ENCODE measurements at regions not wholly inside any gene's neighbourhood (a gene's known extent, or its start where the extent isn't known, plus 50 kb on each side); places are given as distances from the start of the nearest gene placed in this dataset.

DNA sequence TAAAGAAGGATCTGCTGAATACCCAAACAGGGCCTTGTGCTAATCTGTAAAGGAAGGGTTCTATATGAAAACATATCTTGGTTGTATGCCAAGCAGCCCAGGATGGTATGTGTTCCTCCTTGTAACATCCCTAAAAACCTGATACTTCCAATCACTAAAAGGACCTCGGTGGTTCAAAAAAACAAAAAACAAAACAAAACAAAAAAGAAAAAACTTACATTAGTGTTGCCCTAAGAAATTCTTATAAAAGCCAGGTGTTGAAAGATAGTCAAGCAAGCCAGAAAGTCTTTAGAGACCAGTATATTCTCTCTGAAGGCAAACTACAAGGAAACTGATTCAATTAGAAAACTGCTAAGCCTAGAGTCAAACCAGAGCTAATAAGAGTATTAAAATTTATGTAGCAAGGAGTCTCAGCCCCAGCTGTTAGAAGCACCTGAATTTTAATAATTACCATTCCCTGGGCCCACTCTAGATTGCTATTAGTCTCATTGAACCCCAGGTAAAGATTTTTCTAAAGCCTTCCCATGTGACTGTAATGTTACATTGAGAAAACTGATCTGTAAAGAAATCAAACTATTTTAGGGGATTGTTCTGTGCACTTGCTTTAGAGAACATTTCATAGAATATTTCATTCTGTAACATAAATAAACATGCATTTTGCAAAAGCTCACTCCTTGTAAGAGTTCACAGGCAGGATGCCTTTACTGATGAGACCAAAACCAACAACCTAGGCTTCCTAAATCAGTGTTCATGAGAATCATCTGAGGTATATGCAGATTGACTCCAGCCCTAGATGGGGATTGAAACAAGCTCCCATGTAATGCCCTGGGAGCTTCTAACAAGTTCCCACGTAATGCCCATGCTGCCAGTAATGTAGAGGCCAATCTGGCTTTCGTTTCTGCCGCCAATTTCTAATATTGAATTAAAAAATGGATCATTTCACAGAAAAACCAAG lies 95.2 kb upstream of the BTN3A2 start:
- Histone ChIP-seq H3K27ac (ENCODE audit: low read length) (no peak overlapping the region), H3K36me3 (ENCODE audit: control insufficient read depth in 2 of 2, extremely low read depth in 1 of 2, insufficient read depth in 1 of 2, low read length in 1 of 2) (no peaks in the 10 kb centered on the region), H3K9me3 (no peaks in the 10 kb centered on the region), H3K4me3 (ENCODE audit: control insufficient read depth in 1 of 2, extremely low read depth in 1 of 2, low read length in 1 of 2) (no peak overlapping the region), H3K4me1 (ENCODE audit: control insufficient read depth in 1 of 2, extremely low read depth in 1 of 2, insufficient read depth in 2 of 2, low read length in 2 of 2) (peaks cover 18 to 31% of the 10 kb centered on the region in 2 experiments), H3K27me3 (replicated peaks in 1 of 2; ENCODE audit: control insufficient read depth in 2 of 2, extremely low read depth in 1 of 2, insufficient read depth in 2 of 2, low read length in 1 of 2) (no peaks in the 10 kb centered on the region)
- H3K27me3 Mint-ChIP-seq, result no peaks in the 10 kb centered on the region
- ChIA-PET POLR2A (interaction anchor here (0.5 to 4.1 kb wide), 12 partner anchors 9 to 146 kb away, joined by 3 to 53 read pairs (median 8); a partner anchor contains a TSS), CTCF (interaction anchor here in 1 of 2 donors (0.6 to 1.0 kb wide), 4 partner anchors 15 to 102 kb away, joined by 3 read pairs; a partner anchor contains a TSS)
- no peak overlapping the region for H3K27ac Mint-ChIP-seq
- no CpG with 5 or more reads among the region's 4 CpGs for WGBS (ENCODE audit: insufficient coverage)
- H3K36me3 Mint-ChIP-seq, result no peaks in the 10 kb centered on the region
- DNase-seq (no peak), ATAC-seq (replicated peaks in 1 of 4) (no peak)
- H3K4me1 Mint-ChIP-seq, result peaks cover 20 to 29% (median 21%) of the 10 kb centered on the region in 3 donors
- no peaks in the 10 kb centered on the region for H3K9me3 Mint-ChIP-seq
- H3K4me3 Mint-ChIP-seq, result no peak overlapping the region

DNA sequence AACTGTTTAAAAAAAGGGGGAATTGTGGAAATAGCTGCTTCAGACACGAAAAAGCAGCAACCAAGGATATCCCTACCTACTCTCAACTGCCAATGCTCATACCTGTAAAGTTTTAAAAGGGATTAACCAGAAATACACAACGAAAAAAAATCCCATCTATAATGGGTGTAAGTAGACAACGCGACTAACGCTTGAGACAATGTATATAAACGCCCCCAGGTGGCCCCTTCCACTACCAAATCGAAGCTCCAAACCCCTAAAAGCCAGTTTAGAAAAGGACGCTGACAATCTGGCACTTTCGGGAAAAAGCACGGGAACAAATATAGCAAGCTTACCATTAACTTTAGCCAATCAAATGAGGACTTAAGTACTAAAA lies 94.5 kb upstream of the BTN3A2 start:
- no CpG with 5 or more reads among the region's 10 CpGs for WGBS (ENCODE audit: insufficient coverage)
- Mint-ChIP-seq H3K36me3 (no peaks in the 10 kb centered on the region), H3K27ac (peak overlapping the region in 1 of 2 donors; percentile 58), H3K27me3 (no peaks in the 10 kb centered on the region), H3K4me3 (no peak overlapping the region), H3K9me3 (no peaks in the 10 kb centered on the region), H3K4me1 (peaks cover 20 to 29% (median 21%) of the 10 kb centered on the region in 3 donors)
- Histone ChIP-seq H3K4me1 (ENCODE audit: control insufficient read depth in 1 of 2, extremely low read depth in 1 of 2, insufficient read depth in 2 of 2, low read length in 2 of 2) (peaks cover 18 to 31% of the 10 kb centered on the region in 2 experiments), H3K9me3 (no peaks in the 10 kb centered on the region), H3K27me3 (replicated peaks in 1 of 2; ENCODE audit: control insufficient read depth in 2 of 2, extremely low read depth in 1 of 2, insufficient read depth in 2 of 2, low read length in 1 of 2) (no peaks in the 10 kb centered on the region), H3K4me3 (ENCODE audit: control insufficient read depth in 1 of 2, extremely low read depth in 1 of 2, low read length in 1 of 2) (peak overlapping the region in 1 of 2 donors; percentile 83), H3K27ac (ENCODE audit: low read length) (no peak overlapping the region), H3K36me3 (ENCODE audit: control insufficient read depth in 2 of 2, extremely low read depth in 1 of 2, insufficient read depth in 1 of 2, low read length in 1 of 2) (no peaks in the 10 kb centered on the region)
- DNase-seq, result peak in 1 of 35 experiments; percentile 43
- ATAC-seq (replicated peaks in 1 of 4), result no peak
- POLR2A ChIA-PET, result interaction anchor here (0.6 to 4.1 kb wide), 14 partner anchors 10 to 867 kb away, joined by 3 to 53 read pairs (median 4); a partner anchor contains a TSS
- CTCF ChIA-PET, result interaction anchor here in 1 of 2 donors (1.0 kb wide), 2 partner anchors 65 to 74 kb away, joined by 3 read pairs; a partner anchor contains a TSS

DNA sequence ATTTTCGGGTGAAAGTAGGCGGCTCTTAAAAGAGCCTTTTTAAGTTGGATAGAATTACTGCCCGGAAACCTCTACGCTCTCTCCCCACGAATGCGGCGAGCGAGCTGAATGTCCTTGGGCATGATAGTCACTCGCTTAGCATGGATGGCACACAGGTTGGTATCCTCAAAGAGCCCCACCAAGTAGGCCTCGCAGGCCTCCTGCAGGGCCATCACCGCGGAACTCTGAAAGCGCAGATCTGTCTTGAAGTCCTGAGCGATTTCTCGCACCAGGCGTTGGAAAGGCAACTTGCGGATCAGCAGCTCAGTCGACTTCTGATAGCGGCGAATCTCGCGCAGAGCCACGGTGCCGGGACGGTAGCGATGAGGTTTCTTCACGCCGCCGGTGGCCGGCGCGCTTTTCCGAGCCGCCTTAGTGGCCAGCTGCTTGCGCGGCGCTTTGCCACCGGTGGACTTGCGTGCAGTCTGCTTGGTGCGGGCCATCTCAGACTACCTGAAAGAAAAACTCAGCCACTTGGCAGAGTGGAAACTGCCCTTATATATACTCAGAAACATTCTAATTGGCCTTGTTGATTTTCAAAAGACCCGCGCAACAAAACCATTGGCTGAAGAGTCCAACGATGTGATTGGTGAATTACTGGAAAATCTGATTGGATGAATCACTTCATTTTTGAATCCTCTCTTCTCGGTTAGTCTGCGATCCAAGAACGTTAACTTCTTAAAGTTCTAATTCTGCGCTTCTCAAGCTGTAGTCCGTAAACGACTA lies 93.9 kb upstream of the BTN3A2 start:
- Mint-ChIP-seq H3K4me3 (no peak overlapping the region), H3K36me3 (no peaks in the 10 kb centered on the region), H3K9me3 (no peaks in the 10 kb centered on the region), H3K27ac (peak overlapping the region in 1 of 2 donors; percentile 58), H3K4me1 (peaks cover 20 to 29% (median 21%) of the 10 kb centered on the region in 3 donors), H3K27me3 (no peaks in the 10 kb centered on the region)
- CTCF ChIA-PET, result interaction anchor here (0.7 to 3.1 kb wide), 4 partner anchors 13 to 112 kb away, joined by 3 to 11 read pairs (median 3); a partner anchor contains a TSS
- 1% methylated on average over 46 of the region's 49 CpGs for WGBS (ENCODE audit: insufficient coverage)
- ATAC-seq (replicated peaks in 1 of 4) (peak; percentile 20 to 35 (median 32)), DNase-seq (peak; percentile 49 to 90 (median 74))
- Histone ChIP-seq H3K4me1 (ENCODE audit: control insufficient read depth in 1 of 2, extremely low read depth in 1 of 2, insufficient read depth in 2 of 2, low read length in 2 of 2) (peaks cover 18 to 31% of the 10 kb centered on the region in 2 experiments), H3K9me3 (no peaks in the 10 kb centered on the region), H3K36me3 (ENCODE audit: control insufficient read depth in 2 of 2, extremely low read depth in 1 of 2, insufficient read depth in 1 of 2, low read length in 1 of 2) (no peaks in the 10 kb centered on the region), H3K27ac (ENCODE audit: low read length) (peak overlapping the region; percentile 89), H3K4me3 (ENCODE audit: control insufficient read depth in 1 of 2, extremely low read depth in 1 of 2, low read length in 1 of 2) (peak overlapping the region; percentile 71 to 83), H3K27me3 (replicated peaks in 1 of 2; ENCODE audit: control insufficient read depth in 2 of 2, extremely low read depth in 1 of 2, insufficient read depth in 2 of 2, low read length in 1 of 2) (no peaks in the 10 kb centered on the region)
- POLR2A ChIA-PET, result interaction anchor here (0.5 to 4.1 kb wide), 19 partner anchors 10 to 866 kb away, joined by 3 to 91 read pairs (median 8); a partner anchor contains a TSS

DNA sequence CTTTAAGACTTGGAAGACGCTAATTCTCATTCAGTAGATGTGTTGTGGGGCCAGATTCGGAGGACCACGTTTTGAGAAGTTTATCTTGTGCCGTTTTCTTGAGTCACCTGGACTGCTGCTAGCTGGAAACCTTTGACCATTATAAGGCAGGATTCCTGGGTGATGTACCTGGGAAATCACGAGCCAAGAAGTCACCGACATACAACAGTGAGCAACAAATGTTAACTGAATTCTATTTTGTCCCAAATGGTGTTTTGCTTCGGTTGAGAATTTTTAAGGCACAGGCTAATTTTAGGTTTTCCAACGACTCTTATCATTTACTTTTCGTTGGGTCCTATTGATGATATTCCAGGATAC lies 93.4 kb upstream of the BTN3A2 start:
- H3K4me1 Mint-ChIP-seq, result peaks cover 20 to 29% (median 21%) of the 10 kb centered on the region in 3 donors
- POLR2A ChIA-PET, result interaction anchor here (0.5 to 4.1 kb wide), 17 partner anchors 9 to 1539 kb away, joined by 3 to 91 read pairs (median 8); a partner anchor contains a TSS
- H3K27ac Mint-ChIP-seq, result no peak overlapping the region
- DNase-seq (no peak), ATAC-seq (replicated peaks in 1 of 4) (no peak)
- 0% methylated on average over 6 of the region's 9 CpGs for WGBS (ENCODE audit: insufficient coverage)
- CTCF ChIA-PET, result interaction anchor here (0.7 to 3.1 kb wide), 4 partner anchors 13 to 112 kb away, joined by 3 to 11 read pairs (median 6); a partner anchor contains a TSS
- no peaks in the 10 kb centered on the region for H3K27me3 ChIP-seq (replicated peaks in 1 of 2; ENCODE audit: control insufficient read depth in 2 of 2, extremely low read depth in 1 of 2, insufficient read depth in 2 of 2, low read length in 1 of 2)
- H3K9me3 Mint-ChIP-seq, result no peaks in the 10 kb centered on the region
- H3K4me3 Mint-ChIP-seq, result no peak overlapping the region
- H3K27ac ChIP-seq (ENCODE audit: low read length), result peak overlapping the region; percentile 89
- no peaks in the 10 kb centered on the region for H3K27me3 Mint-ChIP-seq
- peak overlapping the region; percentile 71 to 83 for H3K4me3 ChIP-seq (ENCODE audit: control insufficient read depth in 1 of 2, extremely low read depth in 1 of 2, low read length in 1 of 2)
- no peaks in the 10 kb centered on the region for H3K36me3 ChIP-seq (ENCODE audit: control insufficient read depth in 2 of 2, extremely low read depth in 1 of 2, insufficient read depth in 1 of 2, low read length in 1 of 2)
- no peaks in the 10 kb centered on the region for H3K36me3 Mint-ChIP-seq
- no peaks in the 10 kb centered on the region for H3K9me3 ChIP-seq
- peaks cover 18 to 31% of the 10 kb centered on the region in 2 experiments for H3K4me1 ChIP-seq (ENCODE audit: control insufficient read depth in 1 of 2, extremely low read depth in 1 of 2, insufficient read depth in 2 of 2, low read length in 2 of 2)

DNA sequence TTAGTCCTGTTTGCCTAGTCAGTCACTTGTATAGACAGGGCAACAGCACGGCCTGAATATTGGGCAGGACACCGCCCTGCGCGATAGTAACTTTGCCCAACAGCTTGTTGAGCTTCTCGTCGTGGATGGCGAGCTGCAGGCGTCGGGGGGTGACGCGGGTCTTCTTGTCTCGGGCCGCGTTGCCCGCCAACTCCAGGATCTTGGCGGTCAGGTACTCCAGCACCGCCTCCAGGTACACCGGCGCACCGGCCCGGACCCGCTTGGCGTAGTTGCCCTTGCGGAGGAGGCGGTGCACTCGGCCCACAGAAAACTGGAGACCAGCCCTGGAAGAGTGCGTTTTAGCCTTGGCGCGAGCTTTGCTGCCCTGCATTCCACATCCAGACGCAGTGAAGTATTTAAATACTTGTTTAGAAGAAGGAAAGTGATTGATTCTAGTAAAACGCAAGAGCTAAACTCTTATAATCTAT lies 92.8 kb upstream of the BTN3A2 start:
- ATAC-seq (replicated peaks in 1 of 4) (peak; percentile 12 to 23 (median 20)), DNase-seq (peak in 27 of 35 experiments; percentile 4 to 62 (median 34))
- Mint-ChIP-seq H3K4me3 (no peak overlapping the region), H3K4me1 (peaks cover 20 to 29% (median 21%) of the 10 kb centered on the region in 3 donors), H3K27ac (no peak overlapping the region), H3K36me3 (no peaks in the 10 kb centered on the region), H3K27me3 (no peaks in the 10 kb centered on the region), H3K9me3 (no peaks in the 10 kb centered on the region)
- Histone ChIP-seq H3K9me3 (no peaks in the 10 kb centered on the region), H3K4me3 (ENCODE audit: control insufficient read depth in 1 of 2, extremely low read depth in 1 of 2, low read length in 1 of 2) (peak overlapping the region; percentile 71 to 83), H3K27me3 (replicated peaks in 1 of 2; ENCODE audit: control insufficient read depth in 2 of 2, extremely low read depth in 1 of 2, insufficient read depth in 2 of 2, low read length in 1 of 2) (no peaks in the 10 kb centered on the region), H3K4me1 (ENCODE audit: control insufficient read depth in 1 of 2, extremely low read depth in 1 of 2, insufficient read depth in 2 of 2, low read length in 2 of 2) (peaks cover 18 to 31% of the 10 kb centered on the region in 2 experiments), H3K27ac (ENCODE audit: low read length) (peak overlapping the region; percentile 89), H3K36me3 (ENCODE audit: control insufficient read depth in 2 of 2, extremely low read depth in 1 of 2, insufficient read depth in 1 of 2, low read length in 1 of 2) (no peaks in the 10 kb centered on the region)
- CTCF ChIA-PET, result interaction anchor here in 1 of 2 donors (0.7 to 3.8 kb wide), 16 partner anchors 13 to 1869 kb away, joined by 3 to 25 read pairs (median 8); partner anchors contain the start of gene HMGN4
- WGBS (ENCODE audit: insufficient coverage), result under 1% methylated on average over 23 of the region's 31 CpGs
- POLR2A ChIA-PET, result interaction anchor here (0.6 to 4.1 kb wide), 37 partner anchors 12 to 1620 kb away, joined by 3 to 91 read pairs (median 6); a partner anchor contains a TSS
